ENCODE measurements at regions not wholly inside any gene's neighbourhood (a gene's known extent, or its start where the extent isn't known, plus 50 kb on each side); places are given as distances from the start of the nearest gene placed in this dataset.

GRCh38 chr2:221245045-221245444, 327.1 kb downstream of the EPHA4 start:
- no peak for TF ChIP-seq ELF4 (IDR thresholded peaks at IDR 0.05)
- TF ChIP-seq SUZ12 (IDR thresholded peaks at IDR 0.05) = no peak
- TF ChIP-seq LEF1 (IDR thresholded peaks at IDR 0.05; ENCODE audit: borderline replicate concordance) = no peak
- TF ChIP-seq FOXA1 (IDR thresholded peaks at IDR 0.05) = no peak
- no peak for TF ChIP-seq ARNT (IDR thresholded peaks at IDR 0.05)
- no peak for TF ChIP-seq BHLHE40 (IDR thresholded peaks at IDR 0.05; ENCODE audit: borderline replicate concordance)
- no peak for TF ChIP-seq CTBP1 (IDR thresholded peaks at IDR 0.05; ENCODE audit: borderline replicate concordance)

Data from HEK293T (cell line).